Renal cortex interstitium (tissue), 11 donors: ENCODE measurements at regions not wholly inside any gene's neighbourhood (a gene's known extent, or its start where the extent isn't known, plus 50 kb on each side); places are given as distances from the start of the nearest gene placed in this dataset.
"Not testable (repeated sequence)": the region's sequence is repeated elsewhere in the genome, so short reads cannot be mapped to it uniquely, and the experiment has no call there.

ENCODE experiments used
- DNase-seq, 11 donors: peaks; one replicate each; pipeline ENCODE4 v3.0.0-alpha.2; 2013; ENCODE audit warnings: low read depth in 9 of 11, low spot score in 4 of 11; ENCODE audit errors: extremely low read depth in 1 of 11

GRCh38 chr1:164369698-164370365, 189.2 kb upstream of the PBX1 start:
- DNase-seq = no peak

- DNase-seq = no peak
These were observed 178.1 kb upstream of the PBX1 start for GRCh38 chr1:164380893-164381292.

GRCh38 chr1:164382384-164382783, 176.6 kb upstream of the PBX1 start:
- no peak for DNase-seq

- no peak for DNase-seq
These were observed 174.7 kb upstream of the PBX1 start for GRCh38 chr1:164384262-164384661.

GRCh38 chr1:164417016-164417704, 141.8 kb upstream of the PBX1 start:
- no peak for DNase-seq

GRCh38 chr1:164423136-164423535, 135.8 kb upstream of the PBX1 start:
- no peak for DNase-seq

GRCh38 chr1:164433141-164433817, 125.7 kb upstream of the PBX1 start:
- DNase-seq = no peak

GRCh38 chr1:164433818-164434170, 125.2 kb upstream of the PBX1 start:
- no peak for DNase-seq

GRCh38 chr1:164440232-164440631, 118.8 kb upstream of the PBX1 start:
- DNase-seq = peak in 8 of 11 donors; percentile 4 to 53 (median 8)

GRCh38 chr1:164443166-164443565, 115.8 kb upstream of the PBX1 start:
- no peak for DNase-seq

- DNase-seq = no peak
These were observed 115.1 kb upstream of the PBX1 start for GRCh38 chr1:164443836-164444235.

GRCh38 chr1:164446020-164446419, 113.0 kb upstream of the PBX1 start:
- DNase-seq = no peak

- no peak for DNase-seq
These were observed 106.4 kb upstream of the PBX1 start for GRCh38 chr1:164452549-164452948.

GRCh38 chr1:164456272-164456671, 102.7 kb upstream of the PBX1 start:
- DNase-seq = no peak

- not testable (repeated sequence) for DNase-seq
These were observed 99.8 kb upstream of the PBX1 start for GRCh38 chr1:164459176-164459575.

GRCh38 chr1:164466001-164466421, 93.0 kb upstream of the PBX1 start:
- DNase-seq = no peak

GRCh38 chr1:164466429-164466828, 92.6 kb upstream of the PBX1 start:
- DNase-seq = no peak

- no peak for DNase-seq
These were observed 88.0 kb upstream of the PBX1 start for GRCh38 chr1:164470996-164471395.

- DNase-seq = no peak
These were observed 86.1 kb upstream of the PBX1 start for GRCh38 chr1:164472841-164473240.

GRCh38 chr1:164473544-164473943, 85.4 kb upstream of the PBX1 start:
- DNase-seq = no peak
